Osteocyte (in vitro differentiated cells): ENCODE measurements at regions not wholly inside any gene's neighbourhood (a gene's known extent, or its start where the extent isn't known, plus 50 kb on each side); places are given as distances from the start of the nearest gene placed in this dataset.
"Not testable (repeated sequence)": the region's sequence is repeated elsewhere in the genome, so short reads cannot be mapped to it uniquely, and the experiment has no call there.

Experiments used
- DNase-seq: peaks from one replicate; pipeline ENCODE4 v3.0.0; 2021; ENCODE audit warnings: mixed read lengths; ENCODE audit not compliant: unreplicated experiment; ENCODE audit errors: extremely low spot score
- H3K27ac Mint-ChIP-seq: one replicate; pipeline ENCODE4 v1.8.0; 2021; ENCODE audit warnings: mild to moderate bottlenecking, mixed read lengths; ENCODE audit not compliant: unreplicated experiment
- H3K27me3 Mint-ChIP-seq: one replicate; pipeline ENCODE4 v1.8.0; 2021; ENCODE audit warnings: mixed read lengths; ENCODE audit not compliant: unreplicated experiment
- H3K36me3 Mint-ChIP-seq: one replicate; pipeline ENCODE4 v1.8.0; 2021; ENCODE audit warnings: mixed read lengths; ENCODE audit not compliant: unreplicated experiment
- H3K4me1 Mint-ChIP-seq: one replicate; pipeline ENCODE4 v1.8.0; 2021; ENCODE audit warnings: mixed read lengths; ENCODE audit not compliant: unreplicated experiment
- H3K4me3 Mint-ChIP-seq: one replicate; pipeline ENCODE4 v1.8.0; 2021; ENCODE audit warnings: mild to moderate bottlenecking, moderate library complexity, mixed read lengths; ENCODE audit not compliant: unreplicated experiment
- H3K9me3 Mint-ChIP-seq: one replicate; pipeline ENCODE4 v1.8.0; 2021; ENCODE audit warnings: mixed read lengths; ENCODE audit not compliant: unreplicated experiment
- CTCF ChIP-seq: fragments of 200-600 bp; sonication (generic); IDR thresholded peaks from 2 replicates; pipeline ENCODE4 v1.5.0; 2021; ENCODE audit warnings: antibody characterized with exemption, mild to moderate bottlenecking, moderate library complexity

- no peak for DNase-seq
- Mint-ChIP-seq H3K9me3 (no peaks in the 10 kb centered on the region), H3K36me3 (no peaks in the 10 kb centered on the region), H3K4me1 (no peaks in the 10 kb centered on the region), H3K27ac (no peak overlapping the region), H3K4me3 (no peak overlapping the region), H3K27me3 (no peaks in the 10 kb centered on the region)
- TF ChIP-seq CTCF = no peak
Observed at GRCh38 chr3:147240581-147240980, 165.8 kb downstream of the ZIC4 start.

GRCh38 chr3:147237991-147238390 is 168.4 kb downstream of the ZIC4 start:
- Mint-ChIP-seq H3K4me1 (no peaks in the 10 kb centered on the region), H3K27ac (no peak overlapping the region), H3K36me3 (no peaks in the 10 kb centered on the region), H3K9me3 (no peaks in the 10 kb centered on the region), H3K27me3 (no peaks in the 10 kb centered on the region), H3K4me3 (no peak overlapping the region)
- TF ChIP-seq CTCF = no peak
- no peak for DNase-seq

GRCh38 chr3:147231980-147232379 is 174.4 kb downstream of the ZIC4 start:
- not testable (repeated sequence) for H3K4me3 Mint-ChIP-seq, H3K36me3 Mint-ChIP-seq, H3K27ac Mint-ChIP-seq, DNase-seq, H3K4me1 Mint-ChIP-seq, H3K27me3 Mint-ChIP-seq, H3K9me3 Mint-ChIP-seq

- no peak for TF ChIP-seq CTCF
- no peaks in the 10 kb centered on the region for H3K36me3 Mint-ChIP-seq
- no peak for DNase-seq
- no peak overlapping the region for H3K27ac Mint-ChIP-seq
- H3K4me3 Mint-ChIP-seq = no peak overlapping the region
- H3K27me3 Mint-ChIP-seq = no peaks in the 10 kb centered on the region
- H3K4me1 Mint-ChIP-seq = no peaks in the 10 kb centered on the region
- peaks cover 10% of the 10 kb centered on the region for H3K9me3 Mint-ChIP-seq
Observed at GRCh38 chr3:147231111-147231510, 175.2 kb downstream of the ZIC4 start.

GRCh38 chr3:147222291-147222690 is 184.1 kb downstream of the ZIC4 start:
- DNase-seq = no peak
- H3K4me1 Mint-ChIP-seq = no peaks in the 10 kb centered on the region
- TF ChIP-seq CTCF = no peak
- H3K9me3 Mint-ChIP-seq = no peaks in the 10 kb centered on the region
- no peak overlapping the region for H3K4me3 Mint-ChIP-seq
- H3K27me3 Mint-ChIP-seq = no peaks in the 10 kb centered on the region
- no peaks in the 10 kb centered on the region for H3K36me3 Mint-ChIP-seq
- H3K27ac Mint-ChIP-seq = no peak overlapping the region

GRCh38 chr3:147218965-147219364 is 187.4 kb downstream of the ZIC4 start:
- Mint-ChIP-seq H3K36me3 (no peaks in the 10 kb centered on the region), H3K27ac (no peak overlapping the region), H3K9me3 (no peaks in the 10 kb centered on the region), H3K27me3 (no peaks in the 10 kb centered on the region), H3K4me1 (no peaks in the 10 kb centered on the region), H3K4me3 (no peak overlapping the region)
- TF ChIP-seq CTCF = no peak
- DNase-seq = no peak
